DMS 273 (cell line): ENCODE measurements at regions not wholly inside any gene's neighbourhood (a gene's known extent, or its start where the extent isn't known, plus 50 kb on each side); places are given as distances from the start of the nearest gene placed in this dataset.

Experiments used
- DNase-seq: peaks from one replicate; lab custom pipeline; 2025; ENCODE audit not compliant: unreplicated experiment; lab: John Stamatoyannopoulos, UW

- no peak for DNase-seq
These were observed 62.4 kb downstream of the ARL6IP4 start for GRCh38 chr12:123042833-123043232.

DNA sequence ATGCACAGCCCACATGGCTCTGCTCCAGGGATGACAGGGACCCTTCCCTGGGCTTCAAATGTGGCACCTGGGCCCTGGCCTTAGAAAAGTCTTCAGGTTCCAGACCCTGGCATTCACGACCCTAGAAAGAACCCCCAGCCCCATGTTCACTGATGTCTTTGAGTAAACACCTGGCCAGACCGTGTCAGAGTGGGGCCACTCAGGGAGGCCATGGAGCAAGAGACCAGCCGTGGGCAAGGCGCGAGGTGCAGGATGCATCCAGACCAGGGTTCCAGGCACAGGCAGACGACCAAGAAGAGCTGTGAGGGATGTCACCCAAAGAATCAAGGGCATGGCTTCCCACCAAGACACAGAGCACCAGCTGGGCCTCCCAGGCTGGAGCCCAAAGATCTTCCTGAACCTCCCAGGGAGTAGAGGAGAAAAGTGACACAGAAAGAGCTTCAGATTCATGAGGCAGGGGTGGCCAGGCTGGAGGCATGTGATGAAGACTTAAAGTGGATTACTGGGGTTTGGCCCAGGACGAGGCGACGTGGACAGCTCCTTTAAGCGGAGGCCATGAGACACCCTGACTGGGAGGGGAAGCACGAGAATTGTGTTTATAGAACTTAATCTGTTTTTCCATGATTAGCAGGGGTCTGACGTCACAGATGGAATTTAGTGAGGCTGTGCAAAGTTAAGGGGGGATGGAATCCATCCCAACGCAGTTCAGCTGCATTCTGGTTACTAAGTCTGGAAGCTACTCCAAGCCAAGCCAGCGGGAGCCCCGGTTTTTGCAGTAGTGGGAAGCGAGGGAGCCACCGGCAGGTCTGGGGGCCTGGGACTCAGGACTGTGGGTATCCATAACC, 61.6 kb downstream of the ARL6IP4 start:
- no peak for DNase-seq

DNA sequence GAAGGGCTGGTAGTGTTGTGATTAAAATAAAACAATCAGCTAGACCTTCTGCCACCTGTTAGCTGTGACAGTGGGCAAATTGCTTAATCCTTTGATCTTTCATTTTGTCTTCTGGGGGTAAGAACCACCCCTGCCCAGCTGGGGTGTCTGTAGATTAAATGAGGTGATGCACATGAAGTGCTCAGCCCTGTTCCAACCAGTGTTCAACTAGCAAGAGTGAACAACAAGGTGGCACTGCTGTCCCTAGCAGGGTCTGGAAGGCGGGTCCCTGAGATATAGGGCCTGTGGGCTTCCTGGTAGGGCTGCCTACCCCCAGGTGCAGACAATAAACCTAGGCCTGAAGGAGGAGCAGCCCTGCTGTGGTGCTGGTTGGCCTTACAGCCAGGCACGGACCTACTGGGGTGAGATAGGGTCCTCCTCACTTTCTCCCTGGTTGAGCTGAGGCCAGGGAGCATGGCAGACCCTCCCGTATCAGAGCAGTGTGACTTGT, 60.6 kb downstream of the ARL6IP4 start:
- no peak for DNase-seq

GRCh38 chr12:123040106-123040505, 59.6 kb downstream of the ARL6IP4 start:
- no peak for DNase-seq

- no peak for DNase-seq
These were observed 58.5 kb downstream of the ARL6IP4 start for GRCh38 chr12:123038966-123039365.

- no peak for DNase-seq
These were observed 58.0 kb downstream of the ARL6IP4 start for GRCh38 chr12:123038486-123038885.

DNA sequence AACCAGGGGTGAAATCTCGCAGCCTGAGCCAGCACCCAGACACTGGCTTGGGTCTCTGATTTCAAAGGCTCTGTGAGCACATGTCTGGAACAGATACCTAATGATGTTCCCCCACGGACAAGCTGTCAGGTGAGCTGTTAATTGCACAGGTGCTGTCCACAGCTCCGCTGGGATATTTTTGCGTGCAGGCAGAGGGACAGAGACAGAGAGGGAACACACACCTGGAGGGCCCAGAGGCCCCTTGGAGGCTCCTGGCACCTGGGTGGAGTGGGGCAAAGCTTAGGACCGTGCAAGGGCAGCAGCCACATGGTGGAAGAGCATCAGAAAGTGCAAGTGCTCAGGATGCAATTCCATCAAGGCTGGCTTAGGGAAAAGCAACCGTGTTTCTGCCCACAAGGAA, 57.3 kb downstream of the ARL6IP4 start:
- DNase-seq, result no peak

DNA sequence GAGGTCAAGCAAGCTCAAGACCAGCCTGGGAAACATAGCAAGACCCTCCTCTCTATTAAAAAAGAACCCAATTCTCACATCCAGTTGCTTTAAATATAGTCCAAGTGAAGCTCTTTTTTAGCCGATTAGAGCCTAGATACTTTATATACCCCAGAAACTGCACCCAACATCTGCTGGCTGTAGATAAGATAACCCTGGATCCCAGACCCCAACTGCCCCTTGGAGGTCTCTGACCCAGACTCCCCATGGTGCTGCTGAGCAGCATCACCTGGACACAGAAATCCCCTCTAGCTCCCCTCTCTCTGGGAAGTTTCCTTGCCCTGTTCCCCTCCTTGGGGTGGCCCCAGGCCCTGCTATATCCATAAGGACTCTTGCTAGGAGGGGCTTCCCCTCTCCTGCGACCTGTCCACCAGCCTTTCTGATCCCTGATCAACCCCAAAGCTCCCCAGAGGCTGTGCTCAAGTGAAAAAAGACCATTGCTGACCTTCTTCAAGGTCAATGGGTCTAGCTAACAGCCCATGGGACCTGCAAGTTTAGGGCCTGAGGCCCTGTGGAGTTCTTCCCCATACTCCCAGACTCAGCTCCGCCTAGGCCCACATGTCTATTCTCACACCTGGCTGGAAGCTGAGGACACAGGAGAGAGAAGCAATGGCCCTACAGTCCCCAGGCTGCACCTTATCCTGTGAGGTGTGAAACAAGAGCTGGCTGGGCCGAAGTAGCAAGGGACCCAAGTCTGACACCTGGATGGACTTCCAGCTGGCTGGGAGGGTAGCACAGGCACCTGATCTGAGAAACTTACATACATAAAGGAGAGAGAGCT, 56.2 kb downstream of the ARL6IP4 start:
- DNase-seq, result no peak

- no peak for DNase-seq
These were observed 55.4 kb downstream of the ARL6IP4 start for GRCh38 chr12:123035841-123036240.

DNA sequence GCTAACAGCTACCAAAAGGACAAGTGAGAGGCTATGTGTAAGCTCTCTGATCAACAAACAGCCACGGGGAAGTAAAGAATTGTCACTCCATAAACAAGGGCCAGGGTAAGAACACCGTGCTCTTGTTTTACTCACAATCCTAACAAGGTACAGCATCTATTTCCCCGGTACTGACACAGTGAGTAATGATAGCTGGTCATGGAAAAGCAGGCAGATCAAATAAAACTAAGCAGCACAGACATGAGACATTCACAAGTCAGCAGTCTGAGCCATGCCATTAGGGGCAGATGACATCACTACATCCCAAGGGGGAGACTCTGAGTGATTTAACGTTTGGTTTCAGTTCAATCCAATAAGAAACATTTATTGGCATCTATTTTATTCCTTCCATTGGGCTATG, 54.4 kb downstream of the ARL6IP4 start:
- no peak for DNase-seq

GRCh38 chr12:123034022-123034541, 53.6 kb downstream of the ARL6IP4 start:
- DNase-seq, result no peak

GRCh38 chr12:123033392-123034021, 53.0 kb downstream of the ARL6IP4 start:
- no peak for DNase-seq

DNA sequence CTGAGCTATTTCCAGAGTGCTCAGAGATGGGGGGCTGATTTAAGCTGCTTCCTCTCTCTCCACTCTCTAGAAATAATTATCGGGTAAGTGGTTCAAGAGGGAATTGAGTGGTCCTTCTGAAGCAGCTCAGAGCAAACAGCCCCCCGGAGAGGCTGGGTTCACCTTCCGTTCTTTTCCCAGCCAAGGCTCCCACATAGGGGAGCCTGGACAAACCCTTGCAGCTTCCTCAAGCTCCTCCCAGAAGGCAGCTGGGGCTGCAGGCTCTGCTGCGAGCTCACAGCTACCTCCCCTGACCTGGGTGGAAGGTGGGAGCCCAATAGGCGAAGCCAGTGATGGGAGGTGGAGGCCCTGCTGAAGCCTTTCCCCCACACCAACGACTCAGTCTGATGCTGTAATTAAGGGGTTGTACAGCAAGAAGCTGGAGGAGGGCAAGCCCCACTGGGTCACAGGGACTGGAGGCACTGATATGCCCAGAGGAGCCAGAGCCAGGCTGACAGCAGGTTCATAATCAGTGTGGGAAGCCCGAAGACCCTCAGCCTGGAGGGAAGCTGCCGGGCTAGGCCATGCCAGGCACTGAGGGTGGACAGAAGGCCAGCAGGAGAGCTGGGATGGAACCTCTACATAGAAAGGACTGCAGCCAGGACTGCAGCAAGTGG, 52.4 kb downstream of the ARL6IP4 start:
- no peak for DNase-seq
